ENCODE measurements at regions not wholly inside any gene's neighbourhood (a gene's known extent, or its start where the extent isn't known, plus 50 kb on each side); places are given as distances from the start of the nearest gene placed in this dataset.

- TF ChIP-seq CTCF (IDR thresholded peaks at IDR 0.05) (no peak), POLR2A (IDR thresholded peaks at IDR 0.05; ENCODE audit: low read depth) (no peak)
These were observed 113.3 kb downstream of the TTC8 start for GRCh38 chr14:88937706-88938105.

Measured in esophagus muscularis mucosa (tissue), 3 donors.